GM12878 (cell line): ENCODE measurements at regions not wholly inside any gene's neighbourhood (a gene's known extent, or its start where the extent isn't known, plus 50 kb on each side); places are given as distances from the start of the nearest gene placed in this dataset.

Experiments used
- ATAC-seq: fragments of 200-7000 bp; cut with Tn5 transposase; 3 replicates; pipeline ENCODE4 v1.9.1; 2020; ENCODE audit warnings: mild to moderate bottlenecking, moderate library complexity
- BruUV-seq: library from RNA; stranded (reverse); fragments of 400-500 nt; replicated peaks from 2 replicates; lab custom pipeline; 2021; lab: Mats Ljungman, UMichigan
- CTCF ChIA-PET: fragments of 300-600 bp; sonication (Branson Sonifier 250); formaldehyde crosslinking; extraction: SDS; loops from one replicate; lab custom pipeline; 2021; ENCODE audit warnings: inconsistent platforms; lab: Yijun Ruan, JAX
- POLR2A ChIA-PET: fragments of 350-600 bp; formaldehyde crosslinking; extraction: SDS; loops from one replicate; lab custom pipeline; 2021; ENCODE audit warnings: inconsistent platforms; lab: Charles Lee
- RAD21 ChIA-PET: fragments of 300-600 bp; sonication (Branson Sonifier 250); formaldehyde crosslinking; loops from one replicate; lab custom pipeline; 2023; ENCODE audit warnings: antibody characterized with exemption; ENCODE audit not compliant: unreplicated experiment; lab: Charles Lee
- SMC1A ChIA-PET: fragments of 300-600 bp; sonication (Branson Sonifier 250); formaldehyde crosslinking; loops from one replicate; lab custom pipeline; 2023; ENCODE audit not compliant: unreplicated experiment, uncharacterized antibody; lab: Charles Lee
- DNase-seq: peaks from one replicate; pipeline ENCODE4 v3.0.0-alpha.2; 2011; ENCODE audit warnings: low read depth, low spot score
- FAIRE-seq: peaks from 3 replicates; lab custom pipeline; 2011; peaks lifted over from hg19 to GRCh38; lab: Jason Lieb, UNC
- H2AFZ ChIP-seq: 2 replicates; pipeline ENCODE4 v1.6.0; 2011; ENCODE audit warnings: low read depth, low read length, control low read depth; ENCODE audit not compliant: control insufficient read depth
- H3K27ac ChIP-seq: 2 replicates; pipeline ENCODE4 v1.5.1; 2011; ENCODE audit warnings: control low read depth; ENCODE audit not compliant: control insufficient read depth, insufficient read depth
- H3K27me3 ChIP-seq, 2 experiments: replicated peaks in 1 of 2; 2 replicates each; pipeline versions ENCODE4 v1.6.0 to v1.6.1; 2011; ENCODE audit warnings: low read length in 1 of 2; ENCODE audit not compliant: control insufficient read depth in 2 of 2, insufficient read depth in 2 of 2
- H3K36me3 ChIP-seq, 2 experiments: 2 replicates each; pipeline ENCODE4 v1.5.1; 2011; ENCODE audit warnings: low read length in 1 of 2; ENCODE audit not compliant: control insufficient read depth in 2 of 2, insufficient read depth in 2 of 2
- H3K4me1 ChIP-seq: 2 replicates; pipeline ENCODE4 v1.6.1; 2011; ENCODE audit warnings: mild to moderate bottlenecking, low read length, moderate library complexity, mixed read lengths; ENCODE audit not compliant: control insufficient read depth, insufficient read depth
- H3K4me2 ChIP-seq: 2 replicates; pipeline ENCODE4 v1.6.0; 2011; ENCODE audit warnings: control low read depth; ENCODE audit not compliant: control insufficient read depth, insufficient read depth
- H3K4me3 ChIP-seq: fragments of 200-600 bp; sonication (generic); 2 replicates; pipeline ENCODE4 v1.5.1; 2016
- H3K79me2 ChIP-seq: 2 replicates; pipeline ENCODE4 v1.6.0; 2011; ENCODE audit warnings: low read length; ENCODE audit not compliant: control insufficient read depth, insufficient read depth
- H3K9ac ChIP-seq: 2 replicates; pipeline ENCODE4 v1.8.0; 2011; ENCODE audit warnings: low read length, control low read depth, mixed read lengths; ENCODE audit not compliant: control insufficient read depth, insufficient read depth
- H3K9me3 ChIP-seq: replicated peaks from 3 replicates; pipeline ENCODE4 v1.5.1; 2011; ENCODE audit warnings: mild to moderate bottlenecking, low read length; ENCODE audit not compliant: control insufficient read depth, insufficient read depth
- H4K20me1 ChIP-seq: 2 replicates; pipeline ENCODE4 v1.6.0; 2011; ENCODE audit not compliant: control insufficient read depth, insufficient read depth
- CBX3 ChIP-seq: fragments of 200-600 bp; sonication (generic); IDR thresholded peaks from 2 replicates; pipeline ENCODE4 v1.6.1; 2016; ENCODE audit warnings: low read depth, borderline replicate concordance
- KLF5 ChIP-seq: fragments of 450-650 bp; IDR thresholded peaks from 2 replicates; pipeline ENCODE4 v1.6.1; 2014; ENCODE audit warnings: mild to moderate bottlenecking; ENCODE audit not compliant: partially characterized antibody
- RELA ChIP-seq: fragments of 450-650 bp; IDR thresholded peaks from 2 replicates; pipeline ENCODE4 v1.8.0; 2014; ENCODE audit warnings: borderline replicate concordance; ENCODE audit not compliant: partially characterized antibody
- SMAD1 ChIP-seq: fragments of 450-650 bp; IDR thresholded peaks from 2 replicates; pipeline ENCODE4 v1.6.1; 2018; ENCODE audit warnings: mild to moderate bottlenecking, low read depth; ENCODE audit not compliant: partially characterized antibody
- SP1 ChIP-seq: IDR thresholded peaks from one replicate; pipeline ENCODE4 v1.6.1; 2011; ENCODE audit warnings: low read depth, low read length
- WGBS: methylation state at CpG from one replicate; pipeline ENCODE4 v1.1.6; 2016; ENCODE audit warnings: low lambda C conversion rate; ENCODE audit not compliant: insufficient replicate concordance, insufficient coverage; ENCODE audit errors: missing lambda C conversion rate; 5-methylcytosine and 5-hydroxymethylcytosine counted together
- in situ Hi-C: fragments of 300-500 bp; cut with MboI; formaldehyde crosslinking; loops from 9 replicates; pipeline ENCODE4 v1.14.3; 2018; ENCODE audit warnings: mixed read lengths
- intact Hi-C: fragments of 100-400 bp; cut with micrococcal nuclease; formaldehyde crosslinking; loops from one replicate; pipeline ENCODE4 v1.14.2; 2022; ENCODE audit not compliant: unreplicated experiment
- TF ChIP-seq, protein P1 (sequence below): fragments of 450-650 bp; formaldehyde crosslinking; IDR thresholded peaks from 2 replicates; pipeline ENCODE4 v1.4.0; 2020; ENCODE audit warnings: mild to moderate bottlenecking, moderate library complexity
- TF ChIP-seq, protein P2 (sequence below): IDR thresholded peaks from 2 replicates; pipeline ENCODE4 v1.6.1; 2012; ENCODE audit warnings: low read depth, low read length, improper control_type of control experiment
- TF ChIP-seq, protein P3 (sequence below): IDR thresholded peaks from 2 replicates; pipeline ENCODE4 v1.6.1; 2011; ENCODE audit warnings: borderline replicate concordance, low read depth, mild to moderate bottlenecking, moderate library complexity, mixed read lengths, low read length; ENCODE audit not compliant: insufficient read depth; ENCODE audit errors: extremely low read length
- TF ChIP-seq, protein P4 (sequence below): fragments of 450-650 bp; IDR thresholded peaks from 2 replicates; pipeline ENCODE4 v1.6.1; 2017; ENCODE audit warnings: mild to moderate bottlenecking

DNA sequence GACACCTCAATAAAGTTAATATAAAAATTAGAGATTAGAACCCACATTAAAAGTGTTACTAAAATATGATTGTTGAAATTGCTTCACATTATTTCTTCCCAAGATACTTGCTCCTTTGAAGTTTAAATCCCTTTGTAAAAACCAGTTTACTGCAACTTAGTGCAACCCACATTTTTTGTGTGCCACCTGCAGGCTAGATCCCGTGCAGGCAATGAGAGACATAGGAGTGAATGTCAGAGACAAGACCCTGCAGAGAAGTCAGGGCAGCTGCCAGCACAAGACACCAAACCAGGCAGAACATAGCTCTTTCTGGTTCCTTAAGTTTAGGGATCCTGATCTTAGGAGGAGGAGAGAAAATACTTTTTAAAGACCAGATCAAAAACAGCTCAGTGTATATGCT is 142.8 kb upstream of the MTNR1B start (continued):
- TF ChIP-seq, protein P1, sequence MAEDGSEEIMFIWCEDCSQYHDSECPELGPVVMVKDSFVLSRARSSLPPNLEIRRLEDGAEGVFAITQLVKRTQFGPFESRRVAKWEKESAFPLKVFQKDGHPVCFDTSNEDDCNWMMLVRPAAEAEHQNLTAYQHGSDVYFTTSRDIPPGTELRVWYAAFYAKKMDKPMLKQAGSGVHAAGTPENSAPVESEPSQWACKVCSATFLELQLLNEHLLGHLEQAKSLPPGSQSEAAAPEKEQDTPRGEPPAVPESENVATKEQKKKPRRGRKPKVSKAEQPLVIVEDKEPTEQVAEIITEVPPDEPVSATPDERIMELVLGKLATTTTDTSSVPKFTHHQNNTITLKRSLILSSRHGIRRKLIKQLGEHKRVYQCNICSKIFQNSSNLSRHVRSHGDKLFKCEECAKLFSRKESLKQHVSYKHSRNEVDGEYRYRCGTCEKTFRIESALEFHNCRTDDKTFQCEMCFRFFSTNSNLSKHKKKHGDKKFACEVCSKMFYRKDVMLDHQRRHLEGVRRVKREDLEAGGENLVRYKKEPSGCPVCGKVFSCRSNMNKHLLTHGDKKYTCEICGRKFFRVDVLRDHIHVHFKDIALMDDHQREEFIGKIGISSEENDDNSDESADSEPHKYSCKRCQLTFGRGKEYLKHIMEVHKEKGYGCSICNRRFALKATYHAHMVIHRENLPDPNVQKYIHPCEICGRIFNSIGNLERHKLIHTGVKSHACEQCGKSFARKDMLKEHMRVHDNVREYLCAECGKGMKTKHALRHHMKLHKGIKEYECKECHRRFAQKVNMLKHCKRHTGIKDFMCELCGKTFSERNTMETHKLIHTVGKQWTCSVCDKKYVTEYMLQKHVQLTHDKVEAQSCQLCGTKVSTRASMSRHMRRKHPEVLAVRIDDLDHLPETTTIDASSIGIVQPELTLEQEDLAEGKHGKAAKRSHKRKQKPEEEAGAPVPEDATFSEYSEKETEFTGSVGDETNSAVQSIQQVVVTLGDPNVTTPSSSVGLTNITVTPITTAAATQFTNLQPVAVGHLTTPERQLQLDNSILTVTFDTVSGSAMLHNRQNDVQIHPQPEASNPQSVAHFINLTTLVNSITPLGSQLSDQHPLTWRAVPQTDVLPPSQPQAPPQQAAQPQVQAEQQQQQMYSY (CRISPR knock-in tag): no peak
- TF ChIP-seq SP1: no peak
- TF ChIP-seq RELA: no peak
- TF ChIP-seq SMAD1: no peak
- TF ChIP-seq, protein P2, sequence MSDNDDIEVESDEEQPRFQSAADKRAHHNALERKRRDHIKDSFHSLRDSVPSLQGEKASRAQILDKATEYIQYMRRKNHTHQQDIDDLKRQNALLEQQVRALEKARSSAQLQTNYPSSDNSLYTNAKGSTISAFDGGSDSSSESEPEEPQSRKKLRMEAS: no peak
- TF ChIP-seq KLF5: no peak
- TF ChIP-seq, protein P3, sequence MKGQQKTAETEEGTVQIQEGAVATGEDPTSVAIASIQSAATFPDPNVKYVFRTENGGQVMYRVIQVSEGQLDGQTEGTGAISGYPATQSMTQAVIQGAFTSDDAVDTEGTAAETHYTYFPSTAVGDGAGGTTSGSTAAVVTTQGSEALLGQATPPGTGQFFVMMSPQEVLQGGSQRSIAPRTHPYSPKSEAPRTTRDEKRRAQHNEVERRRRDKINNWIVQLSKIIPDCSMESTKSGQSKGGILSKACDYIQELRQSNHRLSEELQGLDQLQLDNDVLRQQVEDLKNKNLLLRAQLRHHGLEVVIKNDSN: no peak
- TF ChIP-seq CBX3: no peak
- TF ChIP-seq, all 136 proteins: peak for 0

DNA sequence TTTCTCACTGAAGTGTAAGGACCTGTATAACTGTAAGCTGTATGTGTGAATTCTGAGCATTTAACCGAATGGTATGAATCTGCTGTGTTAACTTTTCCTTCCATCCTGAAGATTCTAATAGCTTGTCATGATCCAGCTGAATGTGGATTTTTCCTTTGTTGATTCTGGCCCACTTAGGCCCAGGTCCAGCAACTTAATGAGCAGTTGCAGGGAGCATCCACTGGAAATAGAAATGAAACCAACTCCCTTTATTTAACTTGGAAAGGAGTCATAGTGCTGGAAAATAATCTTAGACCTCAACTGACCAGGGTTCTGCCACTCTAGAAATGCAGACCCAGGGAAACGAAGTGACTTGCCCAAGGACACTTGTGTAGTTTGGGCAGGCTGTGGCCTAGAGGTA is 142.3 kb upstream of the MTNR1B start:
- FAIRE-seq (no peak), DNase-seq (no peak), ATAC-seq (no peak)
- Histone ChIP-seq H2AFZ (no peak overlapping the region), H3K4me1 (no peaks in the 10 kb centered on the region), H3K36me3 (no peaks in the 10 kb centered on the region), H3K4me2 (no peak overlapping the region), H3K27ac (no peak overlapping the region)
- SMC1A ChIA-PET: interaction anchor here (0.7 kb wide), 1 partner anchor 10 kb away, joined by 4 read pairs; no protein-coding TSS in a partner anchor
- WGBS: 0% methylated on average over 2 of the region's 2 CpGs
- in situ Hi-C loops: no loop called here
- BruUV-seq: no TSS peak
- POLR2A ChIA-PET: no interaction called here
- TF ChIP-seq, protein P4, sequence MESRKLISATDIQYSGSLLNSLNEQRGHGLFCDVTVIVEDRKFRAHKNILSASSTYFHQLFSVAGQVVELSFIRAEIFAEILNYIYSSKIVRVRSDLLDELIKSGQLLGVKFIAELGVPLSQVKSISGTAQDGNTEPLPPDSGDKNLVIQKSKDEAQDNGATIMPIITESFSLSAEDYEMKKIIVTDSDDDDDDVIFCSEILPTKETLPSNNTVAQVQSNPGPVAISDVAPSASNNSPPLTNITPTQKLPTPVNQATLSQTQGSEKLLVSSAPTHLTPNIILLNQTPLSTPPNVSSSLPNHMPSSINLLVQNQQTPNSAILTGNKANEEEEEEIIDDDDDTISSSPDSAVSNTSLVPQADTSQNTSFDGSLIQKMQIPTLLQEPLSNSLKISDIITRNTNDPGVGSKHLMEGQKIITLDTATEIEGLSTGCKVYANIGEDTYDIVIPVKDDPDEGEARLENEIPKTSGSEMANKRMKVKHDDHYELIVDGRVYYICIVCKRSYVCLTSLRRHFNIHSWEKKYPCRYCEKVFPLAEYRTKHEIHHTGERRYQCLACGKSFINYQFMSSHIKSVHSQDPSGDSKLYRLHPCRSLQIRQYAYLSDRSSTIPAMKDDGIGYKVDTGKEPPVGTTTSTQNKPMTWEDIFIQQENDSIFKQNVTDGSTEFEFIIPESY: no peak
- TF ChIP-seq, all 136 proteins: peak for 0
- ChIA-PET CTCF (no interaction called here), RAD21 (no interaction called here)
- intact Hi-C loops: no loop called here
- Histone ChIP-seq H3K9me3 (no peaks in the 10 kb centered on the region), H4K20me1 (no peaks in the 10 kb centered on the region), H3K4me3 (no peak overlapping the region), H3K79me2 (no peaks in the 10 kb centered on the region), H3K9ac (no peak overlapping the region), H3K27me3 (no peaks in the 10 kb centered on the region)
